HG02981 (cell line): ENCODE measurements at regions not wholly inside any gene's neighbourhood (a gene's known extent, or its start where the extent isn't known, plus 50 kb on each side); places are given as distances from the start of the nearest gene placed in this dataset.
"Not testable (repeated sequence)": the region's sequence is repeated elsewhere in the genome, so short reads cannot be mapped to it uniquely, and the experiment has no call there.

ENCODE experiments used
- ATAC-seq: cut with Tn5 transposase; IDR thresholded peaks from one replicate; pipeline ENCODE4 v1.9.1; 2021; ENCODE audit warnings: mild to moderate bottlenecking, moderate library complexity; ENCODE audit not compliant: unreplicated experiment

GRCh38 chr5:169415948-169416347, 115.0 kb upstream of the SLIT3 start:
- ATAC-seq: no peak

- no peak for ATAC-seq
These were observed 114.4 kb upstream of the SLIT3 start for GRCh38 chr5:169415371-169415770.

- no peak for ATAC-seq
These were observed 112.5 kb upstream of the SLIT3 start for GRCh38 chr5:169413416-169413815.

- ATAC-seq: no peak
These were observed 111.9 kb upstream of the SLIT3 start for GRCh38 chr5:169412831-169413230.

GRCh38 chr5:169411786-169412430, 111.0 kb upstream of the SLIT3 start:
- ATAC-seq: no peak

GRCh38 chr5:169410996-169411783, 110.3 kb upstream of the SLIT3 start:
- no peak for ATAC-seq

GRCh38 chr5:169408731-169409130, 107.8 kb upstream of the SLIT3 start:
- no peak for ATAC-seq

GRCh38 chr5:169408171-169408570, 107.2 kb upstream of the SLIT3 start:
- ATAC-seq: no peak

- ATAC-seq: no peak
These were observed 103.3 kb upstream of the SLIT3 start for GRCh38 chr5:169404223-169404622.

- no peak for ATAC-seq
These were observed 97.6 kb upstream of the SLIT3 start for GRCh38 chr5:169398515-169398914.

- ATAC-seq: no peak
These were observed 94.2 kb upstream of the SLIT3 start for GRCh38 chr5:169395136-169395535.

GRCh38 chr5:169394371-169394770, 93.4 kb upstream of the SLIT3 start:
- ATAC-seq: no peak

- no peak for ATAC-seq
These were observed 93.0 kb upstream of the SLIT3 start for GRCh38 chr5:169393907-169394306.

GRCh38 chr5:169390265-169390664, 89.3 kb upstream of the SLIT3 start:
- no peak for ATAC-seq

GRCh38 chr5:169389318-169389717, 88.4 kb upstream of the SLIT3 start:
- ATAC-seq: no peak

- no peak for ATAC-seq
These were observed 84.7 kb upstream of the SLIT3 start for GRCh38 chr5:169385636-169386035.

GRCh38 chr5:169384661-169385060, 83.7 kb upstream of the SLIT3 start:
- no peak for ATAC-seq

- no peak for ATAC-seq
These were observed 73.8 kb upstream of the SLIT3 start for GRCh38 chr5:169374761-169375160.

GRCh38 chr5:169374111-169374510, 73.2 kb upstream of the SLIT3 start:
- no peak for ATAC-seq

- not testable (repeated sequence) for ATAC-seq
These were observed 70.9 kb upstream of the SLIT3 start for GRCh38 chr5:169371801-169372200.

GRCh38 chr5:169369130-169369529, 68.2 kb upstream of the SLIT3 start:
- no peak for ATAC-seq

- ATAC-seq: no peak
These were observed 66.9 kb upstream of the SLIT3 start for GRCh38 chr5:169367861-169368260.

- ATAC-seq: no peak
These were observed 56.4 kb upstream of the SLIT3 start for GRCh38 chr5:169357291-169357690.
